Stimulated activated CD8-positive, alpha-beta memory T cell treated with anti-CD3 and anti-CD28 coated beads, Interleukin-15, amount 100 ng/mL, for 48 hours (primary cell): ENCODE measurements at regions not wholly inside any gene's neighbourhood (a gene's known extent, or its start where the extent isn't known, plus 50 kb on each side); places are given as distances from the start of the nearest gene placed in this dataset.
A peak's percentile ranks its signal among the peaks of the same experiment; 100 is the strongest.
"Not testable (repeated sequence)": the region's sequence is repeated elsewhere in the genome, so short reads cannot be mapped to it uniquely, and the experiment has no call there.

ENCODE experiments used
- DNase-seq, 2 donors: peaks; one replicate each; pipeline ENCODE4 v3.0.0-alpha.2; 2020; ENCODE audit warnings: low read depth in 2 of 2

DNA sequence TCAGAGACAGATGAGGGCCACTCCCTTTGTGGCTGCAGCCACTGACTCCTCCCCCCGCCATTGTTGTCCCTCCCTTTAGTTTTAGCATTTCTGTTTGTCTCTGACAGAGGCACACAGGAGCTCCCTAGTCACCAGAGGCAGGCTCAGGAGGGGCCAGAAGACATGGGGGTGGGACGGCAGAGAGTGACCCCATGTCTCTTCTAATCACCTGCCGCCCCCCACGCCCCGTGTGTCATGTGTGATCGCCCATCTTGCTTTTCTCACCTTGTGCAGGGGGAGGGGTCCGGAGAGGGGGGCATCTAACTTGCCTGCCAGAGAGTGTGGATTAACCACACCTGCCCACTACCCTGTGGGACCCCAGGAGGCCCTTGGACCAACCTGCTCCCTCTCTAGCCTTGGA lies 246.7 kb upstream of the TP53TG3C start:
- not testable (repeated sequence) for DNase-seq

DNA sequence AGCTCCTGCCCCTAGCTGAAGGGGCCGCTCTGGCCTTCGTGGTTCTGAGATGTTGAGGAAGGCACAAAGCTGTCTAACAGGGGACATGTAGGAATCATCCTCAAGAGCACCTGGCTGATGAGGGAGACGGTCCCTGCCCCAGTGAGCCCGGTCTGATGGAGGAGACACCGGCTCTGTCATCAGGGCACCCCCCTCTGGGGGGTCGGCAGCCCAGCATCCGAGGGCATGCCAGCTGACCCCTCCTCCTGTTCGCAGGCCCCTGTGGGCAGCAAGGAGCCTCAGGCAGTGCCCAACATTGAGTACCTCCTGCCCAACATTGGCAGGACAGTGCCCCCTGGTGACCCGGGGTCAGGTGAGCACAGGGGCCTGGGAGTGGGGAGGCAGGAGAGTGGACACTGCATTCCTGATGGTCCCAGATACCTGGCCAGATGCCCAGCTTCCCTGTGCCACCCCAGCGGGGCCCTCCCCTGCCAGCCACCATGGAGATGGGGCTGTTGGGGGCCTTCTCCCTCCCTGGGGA lies 247.9 kb upstream of the TP53TG3C start:
- not testable (repeated sequence) for DNase-seq

- DNase-seq: not testable (repeated sequence)
Observed at GRCh38 chr16:32945311-32945710, 248.7 kb upstream of the TP53TG3C start.

- DNase-seq: not testable (repeated sequence)
Observed at GRCh38 chr16:32939845-32940244, 254.2 kb upstream of the TP53TG3C start.

GRCh38 chr16:32937929-32938328 lies 256.1 kb upstream of the TP53TG3C start:
- not testable (repeated sequence) for DNase-seq

GRCh38 chr16:32932240-32933040 lies 256.5 kb upstream of the TP53TG3 start:
- DNase-seq: not testable (repeated sequence)

DNA sequence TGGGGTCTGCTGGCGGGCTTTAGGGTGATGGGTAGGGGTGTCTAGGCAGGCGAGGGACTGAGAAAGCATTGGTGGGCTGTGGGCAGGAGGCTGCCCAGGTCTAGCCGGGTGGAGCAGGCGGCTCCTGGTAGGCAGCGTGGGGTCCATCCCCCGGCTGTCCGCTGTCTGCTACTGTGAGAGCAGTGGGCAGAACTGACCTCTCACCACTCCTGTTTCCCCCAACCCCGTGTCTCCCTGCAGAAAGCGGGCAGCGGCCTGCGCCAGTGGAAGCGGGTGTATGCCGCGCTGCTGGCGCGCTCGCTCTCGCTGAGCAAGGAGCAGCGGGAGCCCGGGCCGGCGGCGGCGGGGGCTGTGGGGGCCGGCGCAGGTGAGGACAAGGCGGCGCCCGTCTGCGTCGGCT lies 249.2 kb upstream of the TP53TG3 start:
- not testable (repeated sequence) for DNase-seq

DNA sequence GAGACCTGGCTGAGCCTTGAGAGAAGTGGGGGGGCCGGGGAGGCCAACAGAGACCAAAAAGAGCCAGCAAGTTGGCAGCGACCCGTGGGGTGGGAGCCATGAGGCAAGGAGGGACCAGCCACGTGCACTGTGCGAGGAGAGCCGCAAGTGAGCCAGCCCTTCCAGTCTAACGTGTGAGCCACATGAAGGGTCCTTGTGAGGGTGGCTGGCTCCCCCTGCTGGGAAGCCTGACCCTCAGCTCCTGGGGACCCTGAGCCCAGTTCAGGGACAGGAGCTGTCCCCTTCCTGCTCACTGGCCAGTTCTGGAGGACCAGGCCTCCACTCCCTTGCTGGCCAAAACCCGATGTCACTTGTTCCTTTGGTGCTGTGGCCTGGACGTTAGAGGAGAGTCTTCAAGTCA lies 246.6 kb upstream of the TP53TG3 start:
- not testable (repeated sequence) for DNase-seq

- DNase-seq: not testable (repeated sequence)
Observed at GRCh38 chr16:32915346-32915745, 239.4 kb upstream of the TP53TG3 start.

DNA sequence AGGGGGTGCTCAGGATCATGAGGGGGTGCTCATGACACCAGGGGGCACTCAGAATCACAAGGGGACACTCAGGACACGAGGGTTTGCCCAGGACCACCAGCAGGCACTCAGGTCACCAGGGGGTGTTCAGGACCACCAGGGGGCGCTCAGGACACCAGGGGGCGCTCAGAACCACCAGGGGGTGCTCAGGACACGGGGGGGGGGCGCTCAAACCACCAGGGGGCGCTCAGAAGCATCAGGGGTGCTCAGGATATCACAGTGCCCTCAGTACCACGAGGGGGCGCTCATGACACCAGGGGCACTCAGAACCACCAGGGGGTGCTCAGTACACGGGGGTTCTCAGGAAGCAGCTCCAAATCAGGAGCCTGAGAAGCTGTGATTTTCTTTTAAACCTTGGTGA lies 221.8 kb upstream of the TP53TG3 start:
- peak; percentile 5 to 40 for DNase-seq

DNA sequence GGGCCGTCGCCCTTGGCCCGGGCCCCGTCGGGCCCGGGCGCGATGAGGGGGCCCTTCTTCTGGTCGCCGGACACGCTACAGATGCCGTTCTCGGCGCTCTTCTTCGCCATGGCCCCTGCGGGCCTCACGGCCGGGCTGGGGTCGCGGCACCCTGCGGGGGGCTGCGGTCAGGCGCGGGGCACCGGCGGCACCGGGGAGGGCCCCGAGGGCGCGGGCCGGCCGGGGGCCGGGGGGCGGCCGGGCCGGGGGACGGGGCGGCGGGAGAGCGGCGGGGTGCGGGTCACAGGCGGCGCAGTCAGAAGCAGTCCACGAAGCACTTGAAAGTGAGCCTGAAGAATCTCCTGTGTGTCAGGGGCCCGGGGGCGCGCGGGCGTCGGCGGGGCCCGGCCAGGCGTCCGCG lies 209.4 kb upstream of the TP53TG3 start:
- DNase-seq: not testable (repeated sequence)

GRCh38 chr16:32884556-32884955 lies 208.6 kb upstream of the TP53TG3 start:
- not testable (repeated sequence) for DNase-seq

DNA sequence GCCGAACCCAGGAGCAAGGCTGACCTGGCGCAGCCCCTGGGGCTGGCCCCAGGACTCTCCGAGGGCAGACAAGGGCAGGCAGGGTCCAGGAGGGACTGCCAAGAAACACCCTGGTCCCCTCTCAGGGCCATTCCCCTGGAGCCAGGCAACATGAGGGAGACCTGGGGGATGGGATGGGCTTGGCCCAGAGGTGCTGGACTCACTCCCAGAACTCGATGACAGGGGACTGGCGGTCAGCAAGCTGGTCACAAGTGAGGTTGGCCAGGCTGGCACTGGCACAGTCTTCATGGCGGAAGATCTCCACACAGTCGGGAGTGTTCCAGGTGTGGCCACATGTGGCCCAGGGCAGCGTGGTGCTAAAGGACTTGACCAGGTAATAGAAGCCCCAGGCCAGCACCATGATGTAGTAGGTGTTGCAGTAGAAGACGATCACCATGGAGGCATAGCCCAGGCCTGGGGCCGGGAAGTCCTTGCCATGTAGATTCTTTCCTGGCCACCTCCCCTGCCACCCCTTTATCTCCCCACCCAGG lies 206.4 kb upstream of the TP53TG3 start:
- not testable (repeated sequence) for DNase-seq

GRCh38 chr16:32881631-32882030 lies 205.7 kb upstream of the TP53TG3 start:
- not testable (repeated sequence) for DNase-seq

GRCh38 chr16:32880009-32880408 lies 204.0 kb upstream of the TP53TG3 start:
- DNase-seq: not testable (repeated sequence)

DNA sequence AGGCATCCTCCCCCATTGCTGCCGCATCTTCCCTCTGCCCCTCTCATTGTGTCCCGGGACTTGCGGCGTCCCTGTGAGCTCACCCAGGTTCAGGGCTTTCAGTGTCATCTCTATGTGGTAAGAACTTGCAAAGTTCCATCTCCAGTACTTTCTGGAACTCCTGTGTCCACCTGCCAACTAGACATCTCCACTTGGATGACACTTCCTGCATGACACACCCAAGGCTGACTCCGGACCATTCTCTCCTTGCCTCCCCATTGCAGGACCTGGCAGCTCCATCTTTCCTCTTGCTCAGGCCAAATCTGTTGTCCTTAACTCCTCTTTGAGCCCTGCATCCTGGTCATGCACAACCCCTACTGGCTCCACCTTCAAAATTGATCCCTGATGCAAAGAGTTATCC lies 200.8 kb upstream of the TP53TG3 start:
- not testable (repeated sequence) for DNase-seq

GRCh38 chr16:32873783-32874182 lies 197.8 kb upstream of the TP53TG3 start:
- DNase-seq: not testable (repeated sequence)

GRCh38 chr16:32873120-32873519 lies 197.2 kb upstream of the TP53TG3 start:
- DNase-seq: not testable (repeated sequence)

- DNase-seq: not testable (repeated sequence)
Observed at GRCh38 chr16:32870628-32871027, 194.7 kb upstream of the TP53TG3 start.

- DNase-seq: not testable (repeated sequence)
Observed at GRCh38 chr16:32868334-32868733, 192.4 kb upstream of the TP53TG3 start.

GRCh38 chr16:32865284-32865683 lies 189.3 kb upstream of the TP53TG3 start:
- not testable (repeated sequence) for DNase-seq

GRCh38 chr16:32861476-32862201 lies 185.7 kb upstream of the TP53TG3 start:
- DNase-seq: not testable (repeated sequence)
